HG02973 (cell line): ENCODE measurements at regions not wholly inside any gene's neighbourhood (a gene's known extent, or its start where the extent isn't known, plus 50 kb on each side); places are given as distances from the start of the nearest gene placed in this dataset.

ENCODE experiments used
- ATAC-seq: cut with Tn5 transposase; IDR thresholded peaks from one replicate; pipeline ENCODE4 v1.9.1; 2021; ENCODE audit warnings: moderate library complexity; ENCODE audit not compliant: unreplicated experiment

DNA sequence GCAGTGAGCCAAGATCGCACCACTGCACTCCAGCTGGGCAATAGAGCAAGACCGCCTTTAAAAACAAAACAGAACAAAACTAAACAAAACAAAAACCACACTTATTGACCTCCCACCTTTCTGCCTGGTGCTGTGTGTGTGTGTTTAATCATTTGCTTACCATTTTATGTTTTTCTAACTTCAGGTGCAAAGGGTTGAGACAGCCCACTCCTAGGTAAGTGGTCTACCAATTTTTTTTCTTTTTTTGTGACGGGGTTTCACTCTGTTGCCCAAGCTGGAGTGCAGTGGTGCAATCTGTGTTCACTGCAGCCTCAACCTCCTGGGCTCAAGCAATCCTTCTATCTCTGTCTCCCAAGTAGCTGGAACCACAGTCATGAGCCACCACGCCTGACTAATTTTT lies 65.8 kb downstream of the SALL1 start:
- ATAC-seq: no peak

DNA sequence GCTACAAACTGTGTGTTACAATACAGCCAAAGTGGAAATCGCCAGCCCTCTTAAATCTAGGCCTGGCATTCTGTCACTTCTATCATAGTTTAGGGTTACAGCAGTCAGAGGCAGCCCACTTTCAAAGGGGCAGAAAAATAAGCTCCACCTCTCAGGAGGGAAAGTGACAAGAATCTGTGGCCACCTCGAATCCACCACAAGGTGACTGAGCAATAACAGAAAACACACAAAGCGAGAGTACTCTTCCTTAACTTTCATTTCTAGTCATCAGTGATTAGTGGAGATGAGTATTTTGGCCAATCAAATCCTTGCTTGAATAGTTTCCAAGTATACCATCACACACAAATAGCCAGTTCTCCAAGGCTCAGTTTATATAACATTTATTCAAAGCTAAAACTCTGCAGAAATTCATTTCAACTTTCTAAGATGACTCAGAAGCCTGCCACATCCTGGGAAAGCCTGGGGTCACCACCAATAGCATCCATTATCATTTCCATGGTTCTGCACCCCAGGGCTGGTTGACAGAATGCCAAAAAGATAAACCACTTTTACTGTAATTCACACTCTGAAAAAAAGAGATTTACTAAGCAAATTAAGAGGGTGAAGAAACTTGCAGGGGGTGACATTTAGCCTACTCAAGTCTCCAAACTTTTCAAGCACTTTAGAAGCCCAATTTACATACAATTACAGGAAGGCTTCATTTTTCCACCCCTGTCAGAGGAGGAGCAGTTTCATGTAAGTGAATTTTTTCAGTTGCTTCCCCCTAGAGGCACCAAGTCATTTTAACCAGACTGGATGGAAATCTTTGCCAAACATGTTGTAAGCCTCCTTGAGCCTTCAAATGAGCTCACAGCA lies 66.8 kb downstream of the SALL1 start:
- ATAC-seq: no peak

DNA sequence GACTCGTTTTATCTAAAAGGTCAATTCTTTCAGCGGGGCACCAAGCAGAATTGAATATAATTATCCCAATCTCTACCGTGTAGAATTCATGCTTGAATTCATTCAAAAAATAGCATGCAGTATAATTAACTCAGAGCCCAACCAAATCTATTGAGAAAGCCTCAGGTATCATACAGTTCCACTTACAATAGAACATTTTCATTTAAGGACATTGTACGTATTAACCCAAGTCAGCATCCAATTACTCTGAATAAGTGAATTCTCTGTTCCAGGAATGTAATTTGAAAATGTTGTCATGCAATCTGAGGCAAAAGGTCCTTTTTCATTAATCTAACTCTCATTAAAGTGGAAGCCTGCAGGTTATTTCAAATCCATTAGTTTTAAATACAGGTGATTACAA lies 78.5 kb downstream of the SALL1 start:
- ATAC-seq: no peak

- no peak for ATAC-seq
Observed at GRCh38 chr16:51071326-51071725, 79.7 kb downstream of the SALL1 start.

DNA sequence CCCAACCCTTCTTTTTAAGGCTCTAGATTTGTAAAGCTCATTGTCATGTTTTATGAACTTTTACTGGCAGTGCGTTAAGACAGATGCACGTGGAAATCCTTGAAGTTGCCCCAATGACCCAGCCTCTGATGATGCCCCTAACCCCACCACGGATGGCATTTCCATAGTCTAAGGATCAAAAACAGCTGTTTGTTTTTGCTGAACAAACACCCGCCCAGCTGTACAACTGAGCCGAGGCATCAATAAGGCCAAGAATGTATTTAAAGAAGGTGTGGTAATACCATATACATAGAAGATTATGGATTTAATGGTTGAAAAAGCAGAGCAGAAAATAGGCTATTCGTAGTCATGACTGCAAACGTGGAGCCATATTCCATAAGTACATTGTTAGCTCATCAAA lies 83.7 kb downstream of the SALL1 start:
- ATAC-seq: no peak

DNA sequence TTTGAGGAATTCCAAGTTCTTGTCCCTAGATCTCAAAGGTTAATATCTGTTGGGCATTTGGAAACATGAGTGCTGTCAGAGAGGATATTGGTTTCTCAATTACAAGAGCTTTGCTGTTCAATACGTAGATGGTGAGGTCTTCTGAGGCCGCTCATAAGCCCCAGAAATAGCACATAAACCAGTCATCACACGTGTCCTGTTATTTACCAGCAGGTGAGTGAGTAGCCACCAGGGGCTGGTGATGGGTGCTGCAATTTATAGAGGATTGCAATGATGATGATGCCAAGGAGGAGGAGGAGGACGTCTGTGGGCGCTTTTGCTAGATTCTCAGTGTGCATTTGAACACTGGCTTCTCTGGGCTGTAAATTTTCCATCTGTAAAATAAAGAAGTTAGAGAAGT lies 89.0 kb downstream of the SALL1 start:
- ATAC-seq: no peak

DNA sequence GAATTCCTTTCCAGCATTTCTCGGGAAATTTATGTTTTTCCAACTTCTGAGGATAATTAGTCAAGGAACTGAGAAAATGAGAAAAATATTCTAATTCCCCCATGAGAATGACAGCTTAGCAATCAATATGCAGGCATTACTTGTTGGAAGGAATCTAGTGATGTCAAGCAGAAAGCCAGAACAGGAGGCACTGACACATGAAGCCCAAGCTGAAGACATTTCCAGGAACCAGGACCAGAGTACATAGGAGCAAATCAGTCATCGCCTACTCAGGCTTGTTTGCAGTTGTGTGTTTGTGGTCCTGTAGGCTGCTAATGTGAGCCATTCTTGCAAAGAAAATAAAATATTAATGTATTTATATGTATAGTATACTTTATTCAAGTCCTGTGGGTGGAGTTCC lies 89.7 kb downstream of the SALL1 start:
- ATAC-seq: no peak

GRCh38 chr16:51057969-51058337 lies 93.1 kb downstream of the SALL1 start:
- no peak for ATAC-seq

DNA sequence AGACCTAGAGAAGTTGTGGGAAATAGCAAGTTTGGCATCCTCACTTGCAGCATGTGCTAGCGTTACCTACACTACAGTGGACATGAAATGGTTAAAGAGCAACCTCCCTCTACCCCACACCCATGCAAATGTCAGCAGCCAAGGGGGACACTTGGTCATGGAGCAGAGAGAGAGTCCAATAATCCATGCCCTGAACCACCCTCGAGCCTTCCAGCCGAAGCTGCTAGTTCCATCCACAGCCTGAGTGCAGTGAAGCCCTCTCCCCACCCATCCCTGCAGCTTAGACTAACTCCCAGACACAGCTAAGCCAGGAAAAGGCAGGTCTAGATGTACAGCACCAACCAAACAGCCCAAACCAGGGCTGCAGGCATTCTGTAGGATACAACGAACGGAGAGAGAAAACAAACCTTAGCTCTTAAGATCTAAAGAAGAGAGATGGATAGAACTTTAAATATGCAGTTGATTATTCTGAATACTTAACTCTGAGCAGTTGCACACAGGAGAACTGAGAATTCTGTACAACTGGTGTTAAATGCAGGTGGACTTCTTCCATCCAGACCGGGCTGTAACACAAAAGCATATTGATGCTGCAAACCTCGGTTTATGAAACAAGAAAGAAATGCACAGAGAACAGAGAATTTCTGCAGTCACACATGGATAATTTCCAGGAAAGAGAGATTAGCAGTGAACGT lies 93.8 kb downstream of the SALL1 start:
- no peak for ATAC-seq

GRCh38 chr16:51056331-51056730 lies 94.7 kb downstream of the SALL1 start:
- ATAC-seq: no peak

DNA sequence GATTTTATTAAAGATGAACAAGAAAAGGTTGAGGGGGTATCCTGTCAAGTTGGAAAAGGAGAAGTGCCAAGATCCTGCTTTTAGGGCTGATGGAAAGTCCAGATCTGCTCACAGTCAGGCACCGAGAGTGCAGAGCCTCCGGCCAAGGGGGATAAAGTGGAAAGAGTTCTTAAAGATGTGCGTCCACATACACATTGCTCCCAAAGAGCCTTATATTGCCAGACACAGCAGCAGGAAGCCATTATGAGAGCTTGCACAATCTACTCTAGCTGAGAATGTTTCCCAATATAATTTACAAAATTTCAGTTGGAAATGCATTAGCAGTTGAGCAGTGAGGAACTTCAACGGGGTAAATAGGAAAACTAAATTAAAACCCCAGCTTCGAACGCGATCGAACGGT lies 95.6 kb downstream of the SALL1 start:
- ATAC-seq: no peak

- ATAC-seq: no peak
Observed at GRCh38 chr16:51053775-51054174, 97.3 kb downstream of the SALL1 start.

GRCh38 chr16:51051671-51052070 lies 99.4 kb downstream of the SALL1 start:
- no peak for ATAC-seq

DNA sequence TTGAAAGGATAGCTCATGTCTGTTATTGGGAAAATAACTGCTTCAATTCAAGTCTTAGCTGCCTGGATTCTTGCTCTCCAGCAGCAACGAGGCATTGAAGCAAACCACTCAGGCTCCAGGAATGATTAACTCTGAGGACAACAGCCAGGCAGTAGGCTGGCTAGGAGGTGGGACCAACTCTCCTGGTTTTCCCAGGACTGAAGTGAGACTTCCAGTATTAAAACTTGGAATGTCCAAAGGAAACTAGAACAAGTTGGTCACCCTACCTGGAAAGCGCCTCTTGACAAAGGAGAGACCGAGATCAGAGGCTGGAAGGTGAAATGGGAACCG lies 100.7 kb downstream of the SALL1 start:
- ATAC-seq: no peak

DNA sequence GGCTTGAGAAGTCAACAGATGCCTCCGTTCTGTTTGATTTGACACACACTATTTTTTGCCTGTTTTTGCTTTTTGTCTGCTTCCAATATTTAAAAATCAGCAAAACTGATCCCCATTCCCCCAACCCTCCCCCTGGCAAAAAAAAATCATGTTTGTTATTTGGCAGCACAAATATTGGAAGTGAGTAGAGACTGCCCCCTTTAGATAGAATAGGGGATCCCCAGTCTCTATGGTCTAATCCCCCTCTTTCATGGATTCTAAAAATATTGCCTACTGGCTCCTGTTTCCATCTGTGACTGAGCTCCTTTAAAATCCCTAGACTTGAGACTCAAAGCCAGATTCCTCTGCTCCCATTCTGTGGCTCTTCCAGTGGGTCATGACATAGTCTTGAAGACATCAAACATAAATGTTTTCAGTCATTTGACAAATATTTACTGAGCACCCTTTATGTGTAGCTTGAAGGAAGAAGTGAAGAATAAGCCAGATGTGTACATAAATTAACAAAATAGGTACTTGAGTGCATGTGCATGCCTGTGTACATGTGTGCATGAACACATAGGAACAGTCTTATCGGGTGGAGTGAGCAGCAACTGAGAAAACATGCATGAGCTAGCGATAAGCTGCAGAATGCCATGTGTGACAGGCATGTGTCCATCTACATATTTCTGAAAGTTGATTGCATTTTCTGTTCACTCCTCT lies 101.2 kb downstream of the SALL1 start:
- ATAC-seq: no peak

DNA sequence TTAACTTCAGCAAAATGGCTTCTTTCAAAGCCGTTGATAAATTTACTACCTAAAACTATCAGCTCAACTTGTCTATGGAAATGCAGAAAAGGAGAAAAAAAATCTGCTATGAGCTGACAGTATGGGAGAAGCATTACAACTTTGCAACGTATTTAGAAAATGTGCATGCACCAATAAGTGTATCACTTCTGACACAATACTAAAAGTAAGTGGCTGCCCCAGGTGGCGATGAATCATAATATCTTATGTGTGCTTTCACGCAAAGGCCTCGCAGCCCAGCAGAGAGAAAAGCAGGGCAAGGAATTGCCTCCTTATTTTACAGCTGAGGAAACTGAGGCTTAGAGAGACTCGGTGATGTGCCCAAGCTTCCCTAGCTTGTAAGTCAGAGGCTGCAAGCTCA lies 101.8 kb downstream of the SALL1 start:
- no peak for ATAC-seq

DNA sequence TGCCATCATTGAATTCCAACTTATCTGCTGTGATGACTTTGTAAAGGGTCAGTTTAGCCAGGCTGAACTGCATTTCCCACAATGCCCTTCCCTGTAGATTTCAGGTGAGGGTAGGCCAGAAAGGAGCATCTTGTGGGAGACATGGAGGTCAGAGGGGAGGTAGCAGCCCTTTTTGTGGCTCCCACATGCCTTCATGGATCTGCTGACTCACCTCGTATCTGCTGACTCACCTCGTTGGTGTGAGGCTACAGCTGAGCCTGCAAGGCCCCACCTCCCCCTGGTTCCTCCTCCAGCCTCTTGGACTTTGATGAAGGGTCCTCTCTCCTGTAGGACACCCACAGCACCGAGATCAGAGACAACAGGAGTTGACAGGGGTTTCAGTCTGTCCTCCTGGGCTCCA lies 102.5 kb downstream of the SALL1 start:
- ATAC-seq: no peak

GRCh38 chr16:51045794-51046193 lies 105.3 kb downstream of the SALL1 start:
- ATAC-seq: no peak

- ATAC-seq: no peak
Observed at GRCh38 chr16:51045186-51045585, 105.9 kb downstream of the SALL1 start.

GRCh38 chr16:51041546-51041945 lies 109.5 kb downstream of the SALL1 start:
- ATAC-seq: no peak

GRCh38 chr16:51040637-51041036 lies 110.4 kb downstream of the SALL1 start:
- no peak for ATAC-seq
